Calu3 (cell line): ENCODE measurements at regions not wholly inside any gene's neighbourhood (a gene's known extent, or its start where the extent isn't known, plus 50 kb on each side); places are given as distances from the start of the nearest gene placed in this dataset.

Experiments used
- BruUV-seq: library from RNA; stranded (reverse); fragments of 400-500 nt; replicated peaks from 2 replicates; lab custom pipeline; 2021; lab: Mats Ljungman, UMichigan
- CTCF ChIA-PET: fragments of 300-600 bp; sonication (Branson Sonifier 250); formaldehyde crosslinking; loops from one replicate; lab custom pipeline; 2022; ENCODE audit warnings: antibody characterized with exemption; lab: Charles Lee
- DNase-seq: peaks from one replicate; pipeline ENCODE4 v3.0.0; 2022
- H3K27ac Mint-ChIP-seq: one replicate; pipeline ENCODE4 v1.8.0; 2022; ENCODE audit warnings: mixed read lengths; ENCODE audit not compliant: unreplicated experiment
- H3K27me3 Mint-ChIP-seq: one replicate; pipeline ENCODE4 v1.8.0; 2022; ENCODE audit warnings: mixed read lengths; ENCODE audit not compliant: unreplicated experiment
- H3K36me3 Mint-ChIP-seq: one replicate; pipeline ENCODE4 v1.8.0; 2022; ENCODE audit warnings: mild to moderate bottlenecking, moderate library complexity, mixed read lengths; ENCODE audit not compliant: insufficient read depth, unreplicated experiment
- H3K4me1 Mint-ChIP-seq: one replicate; pipeline ENCODE4 v1.8.0; 2022; ENCODE audit warnings: mild to moderate bottlenecking, low read depth, mixed read lengths; ENCODE audit not compliant: unreplicated experiment
- H3K4me3 Mint-ChIP-seq: one replicate; pipeline ENCODE4 v1.8.0; 2022; ENCODE audit warnings: mild to moderate bottlenecking, low read depth, moderate library complexity, mixed read lengths; ENCODE audit not compliant: unreplicated experiment
- H3K9me3 Mint-ChIP-seq: one replicate; pipeline ENCODE4 v1.8.0; 2022; ENCODE audit warnings: low read depth, mixed read lengths; ENCODE audit not compliant: unreplicated experiment
- CTCF ChIP-seq: fragments of 200-600 bp; IDR thresholded peaks from one replicate; pipeline ENCODE4 v1.8.0; 2022; ENCODE audit warnings: antibody characterized with exemption; ENCODE audit not compliant: unreplicated experiment
- intact Hi-C: fragments of 100-400 bp; cut with micrococcal nuclease; formaldehyde crosslinking; loops from one replicate; pipeline ENCODE4 v1.10.0; 2022; ENCODE audit not compliant: unreplicated experiment

GRCh38 chr4:123632693-123633030, 236.1 kb downstream of the SPRY1 start:
- intact Hi-C loops, result no loop called here
- no TSS peak for BruUV-seq
- Mint-ChIP-seq H3K4me3 (no peak overlapping the region), H3K9me3 (peaks cover 4% of the 10 kb centered on the region), H3K27ac (no peak overlapping the region), H3K4me1 (no peaks in the 10 kb centered on the region), H3K27me3 (no peaks in the 10 kb centered on the region), H3K36me3 (no peaks in the 10 kb centered on the region)
- no peak for TF ChIP-seq CTCF
- no peak for DNase-seq
- CTCF ChIA-PET, result no interaction called here

GRCh38 chr4:123638834-123639233, 242.2 kb downstream of the SPRY1 start:
- H3K27me3 Mint-ChIP-seq, result no peaks in the 10 kb centered on the region
- no peak overlapping the region for H3K27ac Mint-ChIP-seq
- H3K4me3 Mint-ChIP-seq, result no peak overlapping the region
- intact Hi-C loops, result no loop called here
- TF ChIP-seq CTCF, result no peak
- H3K36me3 Mint-ChIP-seq, result no peaks in the 10 kb centered on the region
- H3K9me3 Mint-ChIP-seq, result peaks cover 4% of the 10 kb centered on the region
- H3K4me1 Mint-ChIP-seq, result no peaks in the 10 kb centered on the region
- CTCF ChIA-PET, result no interaction called here
- DNase-seq, result no peak
- BruUV-seq, result no TSS peak

GRCh38 chr4:123640271-123640670, 243.7 kb downstream of the SPRY1 start:
- peaks cover 4% of the 10 kb centered on the region for H3K9me3 Mint-ChIP-seq
- H3K4me3 Mint-ChIP-seq, result no peak overlapping the region
- H3K27me3 Mint-ChIP-seq, result no peaks in the 10 kb centered on the region
- intact Hi-C loops, result no loop called here
- CTCF ChIA-PET, result no interaction called here
- no peak overlapping the region for H3K27ac Mint-ChIP-seq
- no peak for TF ChIP-seq CTCF
- H3K36me3 Mint-ChIP-seq, result no peaks in the 10 kb centered on the region
- BruUV-seq, result no TSS peak
- no peaks in the 10 kb centered on the region for H3K4me1 Mint-ChIP-seq
- no peak for DNase-seq

- no peak for TF ChIP-seq CTCF
- no peaks in the 10 kb centered on the region for H3K36me3 Mint-ChIP-seq
- DNase-seq, result no peak
- BruUV-seq, result no TSS peak
- no peaks in the 10 kb centered on the region for H3K4me1 Mint-ChIP-seq
- intact Hi-C loops, result no loop called here
- CTCF ChIA-PET, result no interaction called here
- no peak overlapping the region for H3K27ac Mint-ChIP-seq
- no peak overlapping the region for H3K4me3 Mint-ChIP-seq
- H3K9me3 Mint-ChIP-seq, result peaks cover 4% of the 10 kb centered on the region
- H3K27me3 Mint-ChIP-seq, result no peaks in the 10 kb centered on the region
Observed at GRCh38 chr4:123640824-123641223, 244.2 kb downstream of the SPRY1 start.
